Nephron progenitor cell (in vitro differentiated cells): ENCODE measurements at regions not wholly inside any gene's neighbourhood (a gene's known extent, or its start where the extent isn't known, plus 50 kb on each side); places are given as distances from the start of the nearest gene placed in this dataset.

ENCODE experiments used
- DNase-seq: peaks from one replicate; pipeline ENCODE4 v3.0.0; 2021
- H3K27ac Mint-ChIP-seq: 2 replicates; pipeline ENCODE4 v1.8.0; 2021; ENCODE audit warnings: mild to moderate bottlenecking, moderate library complexity, mixed read lengths
- H3K27me3 Mint-ChIP-seq: 2 replicates; pipeline ENCODE4 v1.8.0; 2021; ENCODE audit warnings: mild to moderate bottlenecking, low read depth, mixed read lengths; ENCODE audit not compliant: poor library complexity
- H3K36me3 Mint-ChIP-seq: 2 replicates; pipeline ENCODE4 v1.8.0; 2021; ENCODE audit warnings: low read depth, mixed read lengths
- H3K4me1 Mint-ChIP-seq: 2 replicates; pipeline ENCODE4 v1.8.0; 2021; ENCODE audit warnings: mixed read lengths
- H3K4me3 Mint-ChIP-seq: 2 replicates; pipeline ENCODE4 v1.8.0; 2021; ENCODE audit warnings: mild to moderate bottlenecking, moderate library complexity, mixed read lengths
- H3K9me3 Mint-ChIP-seq: 2 replicates; pipeline ENCODE4 v1.8.0; 2021; ENCODE audit warnings: mild to moderate bottlenecking, moderate library complexity, mixed read lengths
- CTCF ChIP-seq: fragments of 200-600 bp; sonication (generic); IDR thresholded peaks from 2 replicates; pipeline ENCODE4 v1.5.0; 2021; ENCODE audit warnings: antibody characterized with exemption

- Mint-ChIP-seq H3K4me1 (peaks cover 46% of the 10 kb centered on the region), H3K9me3 (no peaks in the 10 kb centered on the region), H3K27ac (no peak overlapping the region), H3K27me3 (peaks cover 34% of the 10 kb centered on the region), H3K36me3 (no peaks in the 10 kb centered on the region), H3K4me3 (no peak overlapping the region)
- TF ChIP-seq CTCF = no peak
- DNase-seq = no peak
Measured at GRCh38 chr10:117681104-117681503, 138.6 kb downstream of the EMX2 start.

DNA sequence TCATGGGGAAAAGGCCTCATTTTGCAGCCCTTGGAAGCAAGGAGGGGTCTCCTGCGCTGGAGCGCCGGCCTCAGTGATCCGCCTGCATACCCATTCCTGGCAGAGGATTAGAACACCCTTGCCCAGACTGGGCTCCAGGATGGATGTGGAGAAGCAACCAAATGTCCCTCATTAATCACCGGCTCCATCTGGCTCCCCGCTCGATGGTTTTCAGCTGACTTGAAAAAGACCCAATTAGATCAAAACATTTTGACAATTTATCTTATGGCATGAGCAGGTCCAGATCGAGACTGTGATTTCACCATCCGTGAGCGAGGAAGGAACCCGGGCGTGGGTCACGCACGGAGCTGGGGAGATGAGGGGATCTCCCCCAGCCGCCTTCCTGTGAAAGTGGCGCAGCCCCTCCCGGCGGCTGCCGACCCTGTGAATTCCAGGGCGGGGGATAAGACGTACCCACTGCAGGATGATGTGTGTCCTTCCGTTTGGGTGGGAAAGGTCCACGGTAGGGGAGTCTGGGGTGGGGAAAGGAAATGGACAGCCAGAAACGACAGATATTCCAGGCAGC lies 141.6 kb downstream of the EMX2 start:
- TF ChIP-seq CTCF = no peak
- peaks cover 30% of the 10 kb centered on the region for H3K4me1 Mint-ChIP-seq
- no peaks in the 10 kb centered on the region for H3K9me3 Mint-ChIP-seq

DNA sequence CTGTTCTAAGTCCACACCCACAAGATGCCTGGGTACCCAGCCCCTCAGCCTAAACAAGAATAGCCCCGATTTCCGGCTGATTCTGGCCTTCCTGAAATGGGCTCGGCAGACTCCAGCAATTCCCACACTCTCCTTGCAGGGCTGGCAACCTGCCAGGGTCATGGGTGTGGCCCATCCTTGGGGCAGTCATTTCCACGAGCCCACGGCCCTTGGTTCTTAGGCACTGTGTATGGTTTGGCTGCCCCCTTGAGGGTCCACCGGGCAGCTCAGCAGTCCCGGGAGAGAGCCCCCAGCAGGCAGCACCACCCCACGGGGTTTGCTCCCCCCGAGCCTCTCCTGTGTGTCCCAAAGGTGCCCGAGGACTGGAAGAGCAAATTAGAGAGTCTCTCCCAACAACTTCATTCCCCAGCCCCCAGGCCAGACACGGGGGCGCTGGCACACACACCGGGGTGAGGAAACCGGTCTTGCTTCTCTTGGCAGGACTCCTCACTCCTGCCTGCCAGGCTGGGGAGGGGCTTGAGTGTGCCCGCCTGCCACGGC lies 142.2 kb downstream of the EMX2 start:
- DNase-seq = no peak
- H3K27me3 Mint-ChIP-seq = peaks cover 52% of the 10 kb centered on the region
- H3K9me3 Mint-ChIP-seq = no peaks in the 10 kb centered on the region
- no peak overlapping the region for H3K4me3 Mint-ChIP-seq
- TF ChIP-seq CTCF = no peak
- H3K27ac Mint-ChIP-seq = no peak overlapping the region
- H3K4me1 Mint-ChIP-seq = peaks cover 36% of the 10 kb centered on the region
- H3K36me3 Mint-ChIP-seq = no peaks in the 10 kb centered on the region

More for the DNA sequence above, 141.6 kb downstream of the EMX2 start:
- H3K27ac Mint-ChIP-seq = no peak overlapping the region
- H3K27me3 Mint-ChIP-seq = peaks cover 54% of the 10 kb centered on the region
- no peak for DNase-seq
- no peaks in the 10 kb centered on the region for H3K36me3 Mint-ChIP-seq
- no peak overlapping the region for H3K4me3 Mint-ChIP-seq

GRCh38 chr10:117685431-117685830 lies 142.9 kb downstream of the EMX2 start:
- H3K27me3 Mint-ChIP-seq = peaks cover 48% of the 10 kb centered on the region
- H3K36me3 Mint-ChIP-seq = no peaks in the 10 kb centered on the region
- peaks cover 41% of the 10 kb centered on the region for H3K4me1 Mint-ChIP-seq
- no peak for DNase-seq
- peak overlapping the region; percentile 16 for H3K27ac Mint-ChIP-seq
- no peak overlapping the region for H3K4me3 Mint-ChIP-seq
- no peaks in the 10 kb centered on the region for H3K9me3 Mint-ChIP-seq
- no peak for TF ChIP-seq CTCF

DNA sequence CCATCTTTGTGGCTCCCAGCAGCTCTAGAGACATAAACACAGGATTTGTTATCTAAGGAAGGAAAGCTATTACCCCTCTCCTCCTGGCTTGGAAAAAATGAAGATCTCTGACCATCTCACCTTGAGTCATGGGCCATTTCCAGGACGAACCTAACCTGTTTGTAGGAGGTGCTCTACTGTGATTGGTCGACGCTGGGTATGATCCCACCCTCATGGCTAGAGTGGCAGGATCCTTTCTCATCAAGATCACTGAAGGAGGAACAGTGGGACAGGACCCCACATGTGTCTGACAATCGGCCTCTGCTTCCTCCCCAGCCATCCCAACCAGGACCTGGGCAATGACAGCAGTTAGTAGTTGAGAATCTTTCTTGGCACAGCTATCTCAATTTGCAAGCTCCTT lies 144.1 kb downstream of the EMX2 start:
- Mint-ChIP-seq H3K36me3 (no peaks in the 10 kb centered on the region), H3K27ac (no peak overlapping the region), H3K9me3 (no peaks in the 10 kb centered on the region), H3K27me3 (peaks cover 52% of the 10 kb centered on the region), H3K4me3 (no peak overlapping the region), H3K4me1 (peaks cover 31% of the 10 kb centered on the region)
- no peak for DNase-seq
- TF ChIP-seq CTCF = no peak

DNA sequence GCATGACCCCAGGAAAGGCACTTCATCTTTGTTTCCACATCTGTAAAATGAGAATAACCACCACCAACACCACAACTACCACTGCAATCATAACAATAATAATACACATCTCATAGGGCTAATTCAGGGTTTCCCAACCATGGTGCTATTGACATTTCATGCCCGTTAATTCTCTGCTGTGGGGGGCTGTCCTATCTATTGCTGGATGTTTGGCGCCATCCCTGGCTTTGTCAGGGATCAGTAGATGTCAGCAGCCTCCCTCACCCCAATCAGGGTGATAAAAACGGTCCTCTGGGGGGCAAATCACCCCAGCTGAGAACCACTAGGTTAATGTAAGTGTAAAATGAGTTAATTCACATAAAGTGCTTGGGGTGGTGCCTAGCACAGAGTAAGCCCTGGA lies 145.8 kb downstream of the EMX2 start:
- Mint-ChIP-seq H3K4me1 (peaks cover 31% of the 10 kb centered on the region), H3K4me3 (no peak overlapping the region), H3K36me3 (no peaks in the 10 kb centered on the region), H3K27me3 (peaks cover 47% of the 10 kb centered on the region), H3K27ac (no peak overlapping the region), H3K9me3 (no peaks in the 10 kb centered on the region)
- no peak for TF ChIP-seq CTCF
- no peak for DNase-seq
